HL-60/S4 treated with phorbol 12-myristate 13-acetate at 8.2 ng/mL for 4 days and 3 days (cell line): ENCODE measurements at regions not wholly inside any gene's neighbourhood (a gene's known extent, or its start where the extent isn't known, plus 50 kb on each side); places are given as distances from the start of the nearest gene placed in this dataset.

Source experiments
- in situ Hi-C: fragments of 300-500 bp; cut with MboI; formaldehyde crosslinking; loops from 2 replicates; pipeline ENCODE4 v1.15.0; 2022; ENCODE audit warnings: low sequenced_read_pairs

DNA sequence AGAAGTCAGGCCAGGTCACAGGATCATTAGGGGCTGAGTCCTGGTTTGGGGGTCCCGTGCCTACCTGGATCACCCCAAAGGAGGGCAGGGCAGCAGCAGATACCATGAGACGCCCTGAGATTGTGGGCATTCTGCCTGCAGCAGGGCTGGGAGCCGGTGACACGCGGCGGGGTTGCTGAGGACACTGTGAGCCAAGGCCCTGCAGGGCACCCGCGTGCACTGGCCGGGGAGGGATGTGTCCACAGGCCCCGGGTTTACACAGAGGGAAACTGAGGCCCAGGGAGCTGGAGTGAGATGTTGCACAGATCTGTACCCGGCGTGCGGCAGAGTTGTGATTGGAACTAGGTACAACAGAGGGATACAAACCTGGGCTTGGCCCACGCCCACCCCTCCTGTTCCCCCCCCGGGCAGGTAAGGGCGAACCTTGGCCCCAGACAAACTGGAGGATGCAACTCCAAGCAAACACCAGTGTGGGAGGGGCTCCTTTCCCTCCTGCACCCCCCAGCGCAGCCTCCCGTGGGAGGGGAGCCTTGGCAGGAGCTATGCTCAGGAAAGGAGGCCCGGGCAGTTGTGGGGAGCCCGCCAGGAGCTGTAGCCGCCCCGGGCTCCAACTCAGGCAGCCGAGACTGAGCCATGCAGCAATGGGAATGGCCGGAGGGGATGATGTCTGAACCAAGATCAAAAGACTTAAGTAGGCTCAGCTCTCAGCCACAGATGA lies 91.3 kb downstream of the ENGASE start:
- in situ Hi-C loops, result no loop called here

DNA sequence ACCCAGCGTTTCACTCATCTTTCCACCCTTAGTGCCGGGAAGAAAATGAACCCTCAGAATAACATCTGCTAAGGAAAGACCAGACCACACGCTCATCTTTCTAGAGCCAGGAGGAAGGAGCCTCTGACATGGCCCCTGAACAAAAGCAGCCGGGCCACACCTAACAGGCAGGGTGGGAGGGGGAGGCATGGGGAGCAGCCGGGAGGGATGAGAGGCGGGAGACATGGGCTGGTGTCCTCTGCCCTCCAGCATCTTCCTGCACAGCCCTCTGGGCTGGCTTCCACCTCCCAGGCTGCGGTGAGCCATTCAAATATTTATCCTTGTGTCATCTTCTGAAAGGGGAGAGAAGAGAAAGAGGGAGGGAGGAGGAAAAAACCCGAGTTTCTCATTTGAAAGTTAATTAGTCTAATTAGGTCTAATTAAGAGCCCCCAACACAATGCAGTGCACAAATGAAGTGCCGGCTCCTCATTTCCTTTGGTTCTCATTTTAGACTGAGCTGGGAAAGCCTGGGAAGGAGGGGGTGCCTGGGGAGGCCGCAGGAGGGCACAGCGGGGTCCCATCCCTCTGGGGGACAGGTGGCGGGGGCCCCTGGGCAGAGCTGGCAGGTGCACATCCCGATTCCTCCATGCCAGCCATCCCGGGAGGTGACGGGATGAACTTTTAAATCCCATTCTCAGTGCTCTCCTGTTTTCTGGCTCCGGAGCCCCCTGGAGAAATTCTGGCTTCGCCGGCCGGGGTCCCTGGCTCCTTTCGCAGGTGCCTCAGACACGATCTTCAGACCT lies 90.5 kb downstream of the ENGASE start:
- in situ Hi-C loops, result no loop called here

- in situ Hi-C loops, result no loop called here
Observed at GRCh38 chr17:79164408-79164807, 89.8 kb downstream of the ENGASE start.

- in situ Hi-C loops, result no loop called here
Observed at GRCh38 chr17:79163071-79163470, 88.4 kb downstream of the ENGASE start.

DNA sequence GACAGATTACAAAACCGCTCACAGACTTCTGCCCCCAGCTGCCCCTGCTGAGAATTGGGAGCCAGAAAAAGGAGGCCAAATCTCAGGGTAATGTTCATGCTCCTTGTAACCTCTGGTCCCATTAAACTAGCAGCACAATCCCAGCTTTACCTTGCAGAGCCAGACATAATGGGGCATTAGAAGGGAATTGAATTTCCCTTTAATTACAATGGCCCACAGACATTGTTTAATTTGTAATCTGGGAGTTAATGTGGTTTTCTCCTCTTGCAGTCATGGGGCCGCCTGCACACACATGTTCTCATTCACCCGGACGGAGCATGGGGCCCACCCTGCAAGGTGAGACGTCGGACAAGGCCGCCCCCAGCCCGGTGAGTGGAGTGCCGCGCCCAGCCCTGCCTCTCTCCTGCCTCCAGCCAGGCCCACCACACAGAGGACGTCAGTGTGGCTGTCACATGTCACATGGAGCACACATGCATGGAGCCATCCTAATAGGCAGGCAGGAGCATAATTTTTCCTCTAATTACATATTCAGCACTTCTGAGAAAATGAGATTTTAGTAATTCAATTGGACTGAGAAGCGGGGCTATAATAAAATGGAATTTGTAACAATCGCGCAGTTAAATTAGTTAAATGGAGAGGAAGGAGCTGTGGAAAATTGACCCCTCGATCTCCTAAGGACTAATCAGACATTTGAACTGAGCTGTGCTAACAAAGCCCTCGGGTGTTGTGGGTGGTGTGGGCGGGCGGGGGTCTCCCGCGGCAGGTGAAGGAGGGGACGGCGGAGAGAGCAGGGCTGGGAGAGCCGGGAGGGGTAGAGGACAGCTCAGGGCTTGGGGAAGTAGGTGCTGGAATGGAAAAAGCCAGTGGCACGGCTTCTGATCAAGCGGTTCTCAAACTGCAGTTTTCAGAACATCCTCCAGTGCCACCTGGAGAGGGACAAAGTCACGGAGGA lies 87.7 kb downstream of the ENGASE start:
- in situ Hi-C loops, result no loop called here

- in situ Hi-C loops, result no loop called here
Observed at GRCh38 chr17:79160980-79161636, 86.5 kb downstream of the ENGASE start.

- in situ Hi-C loops, result no loop called here
Observed at GRCh38 chr17:79159926-79160325, 85.3 kb downstream of the ENGASE start.

GRCh38 chr17:79159471-79159870 lies 84.8 kb downstream of the ENGASE start:
- in situ Hi-C loops, result no loop called here

DNA sequence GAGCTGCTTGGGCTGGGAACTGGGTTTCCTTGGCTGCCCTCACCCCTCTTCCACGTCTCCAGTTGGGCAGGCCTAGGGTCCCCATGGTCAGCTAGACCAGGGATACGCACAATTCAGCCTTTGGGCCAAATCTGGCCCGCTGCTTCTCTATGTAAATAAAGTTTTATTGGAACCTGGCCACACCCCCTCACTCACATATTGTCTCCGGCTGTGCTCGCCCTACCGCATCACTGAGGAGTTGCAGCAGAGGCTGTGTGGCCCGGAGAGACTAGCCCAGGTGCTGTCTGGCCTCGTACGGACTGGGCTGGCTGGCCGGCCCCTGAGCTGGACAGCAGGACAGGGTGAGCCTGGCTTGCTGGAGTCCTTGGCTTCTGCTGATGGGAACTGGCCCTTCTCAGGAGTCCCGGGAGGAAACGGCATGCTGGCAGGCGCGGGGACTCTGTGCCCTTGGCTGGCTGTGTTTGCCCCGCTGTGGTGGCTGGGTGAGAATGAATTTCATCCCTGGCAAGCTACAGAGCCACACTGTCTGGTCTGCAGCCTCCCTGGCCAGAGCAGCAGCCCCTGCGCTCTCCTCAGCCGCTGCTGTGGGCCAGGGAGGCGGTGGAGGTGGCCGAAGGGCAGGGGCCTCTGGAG lies 82.0 kb downstream of the ENGASE start:
- in situ Hi-C loops, result no loop called here

- in situ Hi-C loops, result no loop called here
Observed at GRCh38 chr17:79155701-79156100, 81.1 kb downstream of the ENGASE start.

- in situ Hi-C loops, result no loop called here
Observed at GRCh38 chr17:79154951-79155585, 80.4 kb downstream of the ENGASE start.

DNA sequence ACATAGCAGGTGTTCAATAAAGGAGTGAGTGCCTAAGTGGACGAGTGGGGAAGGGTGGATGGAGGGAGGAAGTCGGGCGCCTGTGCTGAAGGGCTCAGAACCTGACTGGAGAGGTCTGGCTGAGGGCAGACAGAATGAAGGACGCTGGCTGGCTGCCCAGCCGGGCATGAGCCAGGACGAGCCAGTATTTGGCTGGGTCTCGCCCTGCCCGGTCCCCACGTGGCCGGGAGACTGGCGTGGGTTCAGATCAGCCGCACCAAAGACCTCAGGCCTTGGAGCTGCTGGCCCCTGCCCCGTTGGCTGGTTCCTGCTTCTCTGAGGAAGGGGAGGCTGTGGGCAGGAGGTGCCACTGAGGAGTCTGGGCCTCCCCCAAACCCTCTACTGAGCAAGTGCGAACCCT lies 79.8 kb downstream of the ENGASE start:
- in situ Hi-C loops, result no loop called here

GRCh38 chr17:79153367-79154130 lies 78.9 kb downstream of the ENGASE start:
- in situ Hi-C loops, result no loop called here

GRCh38 chr17:79152636-79153035 lies 78.0 kb downstream of the ENGASE start:
- in situ Hi-C loops, result no loop called here

DNA sequence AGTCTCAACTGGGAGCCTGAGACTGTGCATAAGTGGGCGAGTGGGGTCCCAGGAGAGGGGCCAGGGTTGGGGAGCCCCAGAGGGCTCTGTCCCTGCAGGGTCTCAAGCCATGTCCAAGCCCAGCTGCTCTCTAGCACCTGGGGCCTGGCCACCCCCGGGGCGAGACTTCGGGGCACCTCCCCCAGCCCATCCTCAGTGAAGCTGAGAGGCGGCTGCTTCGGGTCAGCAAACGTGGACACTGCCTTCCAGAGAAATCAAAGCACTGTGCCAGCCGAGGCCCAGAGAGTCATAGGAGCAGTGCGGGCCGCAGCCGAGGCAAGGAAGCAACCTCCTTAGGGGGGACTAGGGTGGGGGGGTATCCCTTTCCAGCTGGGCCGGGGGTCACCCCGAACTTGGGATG lies 77.5 kb downstream of the ENGASE start:
- in situ Hi-C loops, result no loop called here

GRCh38 chr17:79150799-79151198 lies 76.2 kb downstream of the ENGASE start:
- in situ Hi-C loops, result no loop called here

DNA sequence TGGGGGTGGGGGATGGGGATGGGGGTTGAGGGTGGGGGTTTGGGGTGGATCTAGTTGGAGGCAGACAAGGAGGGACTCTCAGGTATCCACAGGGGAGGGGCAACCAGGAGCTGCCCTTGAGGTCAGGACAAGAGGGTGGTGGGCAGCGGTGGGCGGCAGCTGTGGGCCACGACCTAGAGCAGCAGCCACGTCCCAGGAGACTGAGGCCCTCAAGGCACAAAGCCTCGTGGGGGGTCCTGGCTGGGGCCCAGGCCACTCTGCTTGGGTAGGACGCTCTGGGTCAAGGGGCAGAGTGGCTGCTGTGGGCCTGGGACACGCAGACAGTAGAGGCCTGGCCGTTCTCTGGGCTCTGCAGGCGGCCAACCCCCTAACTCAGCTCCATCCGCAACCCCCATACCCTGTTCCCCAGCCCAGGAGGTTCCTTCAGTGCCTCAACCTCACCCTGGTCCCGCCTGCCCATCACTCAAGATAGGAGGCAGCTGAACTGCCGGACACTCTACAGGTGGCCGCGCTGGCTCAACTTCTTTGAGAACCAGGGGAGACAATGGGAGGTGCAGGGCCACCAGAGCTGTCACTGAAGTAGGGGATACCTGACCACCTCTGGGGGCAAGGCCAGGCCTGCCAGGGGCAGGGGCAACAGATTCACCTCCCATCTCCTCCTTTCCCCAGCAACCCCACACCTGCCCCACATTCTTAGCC lies 75.6 kb downstream of the ENGASE start:
- in situ Hi-C loops, result no loop called here

- in situ Hi-C loops, result no loop called here
Observed at GRCh38 chr17:79148584-79148983, 74.0 kb downstream of the ENGASE start.
